NCI-H345 (cell line): ENCODE measurements at regions not wholly inside any gene's neighbourhood (a gene's known extent, or its start where the extent isn't known, plus 50 kb on each side); places are given as distances from the start of the nearest gene placed in this dataset.
"Not testable (repeated sequence)": the region's sequence is repeated elsewhere in the genome, so short reads cannot be mapped to it uniquely, and the experiment has no call there.

ENCODE experiments used
- DNase-seq: peaks from one replicate; lab custom pipeline; 2025; lab: John Stamatoyannopoulos, UW

DNA sequence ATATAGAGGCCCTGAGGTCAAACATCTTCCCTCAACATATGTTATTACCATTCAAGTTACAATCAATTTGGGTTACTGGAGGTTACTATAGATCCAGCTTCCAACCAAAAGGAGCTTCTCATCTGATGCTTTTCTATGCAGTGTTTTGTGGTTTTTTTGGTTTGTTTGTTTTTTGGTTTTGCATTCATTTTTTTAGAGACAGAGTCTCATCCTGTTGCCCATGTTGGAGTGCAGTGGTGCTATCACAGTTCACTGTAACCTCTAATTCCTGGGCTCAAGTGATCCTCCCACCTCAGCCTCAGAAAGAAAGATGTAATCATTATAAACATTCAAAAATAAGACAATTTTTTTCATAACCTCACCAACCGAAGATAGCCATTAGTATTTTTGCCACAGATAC is 124.4 kb upstream of the JARID2 start:
- DNase-seq, result no peak

DNA sequence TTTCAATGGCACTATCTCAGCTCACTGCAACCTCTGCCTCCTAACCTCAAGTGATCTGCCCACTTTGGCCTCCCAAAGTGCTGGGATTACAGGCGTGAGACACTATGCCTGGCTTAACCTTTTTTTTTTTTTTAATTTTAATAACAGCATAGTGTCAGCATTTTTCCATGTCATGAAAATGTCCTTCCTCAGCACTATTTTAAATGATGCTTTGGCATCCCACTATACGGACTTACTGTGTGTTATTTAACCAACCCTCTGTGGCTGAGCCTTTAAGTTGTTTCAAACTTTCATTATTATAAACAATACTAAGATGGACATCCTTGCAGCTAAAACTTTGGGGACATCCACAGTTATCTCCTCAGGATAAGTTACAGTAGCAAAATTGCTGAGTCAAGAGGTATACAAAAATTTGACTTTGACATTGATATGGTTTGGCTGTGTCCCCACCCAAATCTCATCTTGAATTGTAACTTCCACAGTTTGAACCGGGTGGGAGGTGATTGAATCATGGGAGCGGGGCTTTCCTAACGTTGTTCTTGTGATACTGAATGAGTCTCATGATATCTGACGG is 123.8 kb upstream of the JARID2 start:
- DNase-seq, result no peak

DNA sequence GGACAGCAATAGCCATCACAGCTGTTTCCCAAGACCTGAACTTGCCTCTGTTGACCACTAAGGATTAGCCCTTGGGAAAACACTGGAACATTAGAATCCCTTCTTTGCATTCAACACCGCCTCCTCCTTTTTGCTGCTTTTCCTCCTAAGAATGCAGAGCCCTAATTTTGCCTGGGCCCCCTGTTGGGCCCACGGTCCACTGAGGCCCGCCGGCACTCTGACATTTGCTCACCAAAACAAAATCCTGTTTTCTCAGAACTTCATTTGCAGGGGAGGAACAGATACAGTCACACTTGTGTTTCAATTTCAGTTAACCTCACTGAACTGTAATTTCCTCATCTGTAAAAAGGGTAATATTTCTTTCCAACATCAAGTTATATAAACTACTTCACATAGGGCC is 116.0 kb upstream of the JARID2 start:
- no peak for DNase-seq

DNA sequence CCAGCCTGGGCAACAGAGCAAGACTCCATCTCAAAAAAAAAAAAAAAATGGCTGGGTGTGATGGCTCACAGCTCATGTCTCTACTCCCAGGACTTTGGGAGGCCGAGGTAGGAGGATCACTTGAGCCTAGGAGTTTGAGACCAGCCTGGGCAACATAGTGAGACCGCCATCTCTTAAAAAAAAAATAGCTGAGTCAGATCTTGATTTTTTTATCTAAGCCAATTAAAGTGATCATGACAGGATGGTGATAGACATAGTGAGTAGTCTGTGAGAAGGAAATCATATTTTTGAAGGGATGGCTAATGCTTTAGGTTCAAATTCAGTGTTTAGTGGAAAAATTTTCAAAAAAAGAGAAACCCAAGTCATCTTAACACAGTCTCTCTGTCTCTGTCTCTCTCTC is 114.6 kb upstream of the JARID2 start:
- no peak for DNase-seq

DNA sequence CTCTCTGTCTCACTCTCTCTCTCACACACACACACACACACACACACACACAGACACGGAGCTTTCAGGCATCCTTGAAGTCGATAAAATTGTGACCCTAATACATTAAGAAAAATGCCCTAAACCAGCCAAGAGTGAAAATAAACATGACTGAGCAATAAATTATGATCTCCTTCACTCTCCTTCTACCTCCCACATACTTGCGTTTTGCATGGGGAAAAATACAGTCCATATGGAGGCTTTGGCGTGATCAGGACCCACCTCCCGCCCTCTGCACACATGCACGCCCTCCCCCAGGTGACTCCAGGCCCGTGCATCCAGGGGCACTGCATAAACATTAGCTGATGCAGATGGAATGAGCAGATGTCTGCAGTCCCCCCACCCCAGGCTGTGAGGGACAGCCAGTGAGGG is 114.2 kb upstream of the JARID2 start:
- no peak for DNase-seq

DNA sequence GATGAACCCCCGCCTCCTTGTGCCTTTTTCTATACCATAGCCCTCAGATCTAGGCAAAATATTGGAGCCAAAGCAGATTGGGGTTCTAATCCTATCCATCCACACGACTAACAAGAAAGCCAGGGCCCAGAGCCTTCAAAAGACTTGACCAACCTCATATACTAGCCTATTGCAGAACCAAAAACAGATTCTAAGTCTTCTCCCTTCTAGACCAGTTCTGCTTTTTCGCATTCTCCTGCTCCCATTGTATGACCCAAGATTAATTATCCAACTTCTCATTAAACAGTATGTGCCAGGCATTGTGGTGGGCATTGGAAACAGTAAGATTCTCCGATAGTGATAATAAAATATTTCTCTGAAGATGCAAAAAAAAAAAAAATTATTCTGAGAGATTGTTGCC is 113.7 kb upstream of the JARID2 start:
- DNase-seq, result no peak

DNA sequence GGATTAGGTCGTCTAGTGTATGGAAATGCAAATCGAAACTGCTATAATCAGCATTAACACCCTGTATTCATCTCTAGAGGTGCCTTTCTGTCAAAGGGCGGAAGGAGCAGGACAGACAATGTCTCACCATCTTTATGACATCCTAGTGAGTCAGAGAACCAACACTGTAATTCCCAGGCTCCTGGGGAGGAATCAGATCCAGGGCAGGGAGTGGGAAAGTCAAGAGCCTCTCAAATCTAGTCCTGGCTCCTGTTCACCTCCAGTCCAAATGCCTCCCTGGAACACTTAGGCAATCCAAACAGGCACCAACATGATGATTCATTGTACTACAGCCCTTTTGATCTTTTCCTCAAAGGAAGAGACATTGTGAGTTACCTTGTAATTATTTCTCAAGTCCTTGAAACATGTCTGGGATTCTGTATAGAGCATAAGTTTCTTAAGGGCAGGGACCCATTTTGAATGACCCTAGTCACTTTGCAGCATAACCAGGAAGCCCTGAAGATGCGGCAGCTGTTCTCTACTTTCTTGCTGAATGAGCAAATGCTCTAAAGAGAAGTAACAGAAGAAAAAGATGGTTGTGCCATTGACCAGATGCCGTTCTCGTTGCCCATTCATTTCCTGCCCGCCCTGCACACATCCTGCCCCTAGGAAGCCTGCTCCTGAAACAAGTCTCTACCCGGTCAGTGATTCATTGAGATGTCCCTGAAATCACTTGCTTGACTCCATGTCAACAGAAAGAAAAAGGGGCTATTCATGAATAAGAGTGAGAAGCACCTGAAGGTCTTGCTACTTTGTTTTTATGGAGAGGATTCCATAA is 112.8 kb upstream of the JARID2 start:
- no peak for DNase-seq

DNA sequence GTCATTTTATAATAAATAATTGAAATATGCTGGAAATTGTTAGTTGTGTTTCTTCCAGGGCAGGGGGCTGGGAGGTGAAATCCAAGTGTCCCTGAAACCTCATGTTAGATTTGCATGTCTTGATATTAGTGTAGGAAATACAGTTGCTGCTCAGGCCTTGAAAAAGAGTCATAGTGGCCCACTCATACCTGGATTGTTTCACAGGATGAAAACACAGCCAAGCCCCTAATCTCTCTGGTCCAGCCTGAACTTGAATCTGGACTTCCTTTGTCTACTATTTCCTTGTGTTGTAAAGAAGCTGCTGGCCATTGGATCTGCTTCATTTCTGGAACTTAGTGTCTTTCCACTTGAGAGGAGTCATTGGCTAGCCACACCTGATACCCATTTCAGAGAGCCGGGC is 108.8 kb upstream of the JARID2 start:
- DNase-seq, result no peak

DNA sequence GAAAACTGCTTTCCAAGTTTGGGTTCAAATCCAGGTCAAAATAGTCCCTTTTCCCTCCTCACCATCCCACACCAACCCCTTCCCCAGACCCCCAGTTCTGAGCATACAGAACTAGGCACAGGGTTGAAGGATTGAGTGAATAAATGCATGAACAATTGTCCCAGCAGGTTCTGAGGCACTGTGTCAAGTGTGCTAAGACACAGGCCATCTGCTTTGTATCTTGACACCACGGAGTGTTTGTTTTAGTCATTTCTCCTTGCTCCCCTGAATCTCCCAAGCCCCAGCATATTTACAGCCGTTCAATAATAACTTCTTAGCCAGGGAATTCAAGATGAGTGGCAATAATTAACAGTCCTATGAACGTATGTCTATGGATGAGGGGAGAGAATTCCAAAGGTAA is 102.8 kb upstream of the JARID2 start:
- DNase-seq, result no peak

DNA sequence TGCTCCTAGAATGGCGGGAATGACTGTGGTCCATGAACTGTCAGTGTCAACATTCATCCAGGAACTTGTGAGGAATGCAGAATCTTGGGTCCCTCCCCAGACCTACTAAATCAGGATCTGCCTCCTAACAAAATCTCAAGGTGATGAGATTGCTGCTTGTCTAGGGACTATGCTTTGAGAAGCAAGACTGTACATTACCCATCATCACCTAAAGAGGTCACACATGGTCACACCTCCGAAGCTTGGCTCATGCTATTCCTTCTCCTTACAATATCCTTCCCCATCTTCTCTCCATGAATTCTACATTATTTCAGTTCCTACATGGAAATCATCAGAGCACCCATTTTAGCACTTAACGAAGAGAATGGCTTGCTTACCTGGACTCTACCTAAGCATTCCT is 102.3 kb upstream of the JARID2 start:
- no peak for DNase-seq

DNA sequence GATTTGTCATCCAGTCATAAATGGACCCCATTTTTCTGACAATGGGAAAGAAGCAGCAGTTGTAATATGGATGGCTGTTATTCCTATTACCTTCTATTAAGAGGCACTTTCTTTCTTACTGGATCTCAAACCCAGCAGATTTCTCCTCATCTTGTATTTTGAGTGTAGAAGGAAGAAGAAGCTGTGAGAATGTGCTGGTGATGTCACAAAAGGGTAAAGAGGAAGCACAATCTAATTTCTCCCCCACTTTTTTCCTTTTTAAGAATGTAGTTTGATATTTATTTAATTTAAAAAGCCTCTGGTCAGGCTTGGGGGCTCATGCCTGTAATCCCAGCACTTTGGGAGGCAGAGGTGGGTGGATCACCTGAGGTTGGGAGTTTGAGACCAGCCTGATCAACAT is 100.0 kb upstream of the JARID2 start:
- no peak for DNase-seq

DNA sequence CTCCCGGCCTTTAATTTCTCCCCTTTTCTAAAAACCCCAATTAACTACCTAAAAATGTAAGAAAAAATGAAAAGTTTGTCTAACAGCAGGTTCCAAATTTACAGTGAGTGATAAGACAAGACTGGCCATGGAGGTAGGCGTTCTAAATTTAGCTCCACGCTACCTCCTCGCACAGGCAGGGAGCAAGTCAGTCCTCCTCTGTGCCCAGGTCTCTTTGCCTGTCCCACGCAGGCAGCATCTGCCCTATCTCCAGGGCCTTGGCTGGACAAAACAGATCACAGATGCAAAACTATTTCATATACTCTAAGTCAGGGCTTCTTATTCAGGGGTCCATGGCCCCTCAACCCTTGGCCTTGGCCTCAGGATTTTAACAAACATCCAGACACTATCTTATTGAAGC is 98.0 kb upstream of the JARID2 start:
- DNase-seq, result no peak

DNA sequence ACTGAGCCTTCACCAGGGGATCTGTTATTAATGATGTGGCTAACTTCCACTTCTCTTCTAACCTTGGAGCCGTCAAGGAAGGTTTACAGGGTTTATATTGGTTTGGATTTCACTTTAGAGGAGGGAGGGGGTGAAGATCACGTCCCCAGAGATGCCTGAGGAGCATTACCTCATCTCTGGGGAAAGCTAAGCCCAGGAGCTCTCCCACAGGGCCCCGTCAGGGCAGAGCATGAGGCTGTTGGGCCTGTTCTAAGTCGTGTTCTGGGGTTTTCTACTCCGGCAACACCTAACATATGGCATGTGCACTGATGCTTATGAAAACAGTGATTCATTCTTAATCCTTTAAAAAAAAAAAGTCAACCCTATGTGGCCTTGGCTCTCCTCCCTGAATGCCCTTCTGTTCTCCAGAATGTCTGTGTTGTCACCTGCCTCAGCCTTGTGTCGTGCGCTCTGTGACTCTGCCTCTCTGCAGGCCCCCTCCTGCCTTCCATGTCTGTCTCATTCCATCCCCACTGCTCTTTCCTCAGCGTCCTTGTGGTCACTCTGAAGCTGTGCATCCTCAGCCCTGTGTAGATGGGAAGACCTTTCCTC is 97.4 kb upstream of the JARID2 start:
- DNase-seq, result no peak

DNA sequence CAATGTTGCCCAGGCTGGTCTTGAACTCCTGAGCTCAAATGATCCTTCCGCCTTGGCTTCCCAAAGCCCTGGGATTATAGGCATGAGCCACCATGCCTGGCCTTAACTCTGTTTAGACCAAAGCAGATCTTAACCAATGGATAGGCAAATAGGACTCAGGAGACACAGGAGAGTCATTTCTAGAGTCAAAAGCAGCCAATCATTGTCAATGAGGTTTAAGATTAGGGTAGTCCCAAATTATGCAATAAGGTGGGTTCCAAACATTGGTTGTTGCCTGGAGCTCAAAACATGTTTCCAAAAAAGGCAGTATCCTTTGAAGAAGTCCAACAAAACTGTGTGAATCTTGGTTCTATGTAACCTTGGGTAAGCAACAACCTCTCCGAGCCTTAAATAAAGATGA is 95.7 kb upstream of the JARID2 start:
- no peak for DNase-seq

DNA sequence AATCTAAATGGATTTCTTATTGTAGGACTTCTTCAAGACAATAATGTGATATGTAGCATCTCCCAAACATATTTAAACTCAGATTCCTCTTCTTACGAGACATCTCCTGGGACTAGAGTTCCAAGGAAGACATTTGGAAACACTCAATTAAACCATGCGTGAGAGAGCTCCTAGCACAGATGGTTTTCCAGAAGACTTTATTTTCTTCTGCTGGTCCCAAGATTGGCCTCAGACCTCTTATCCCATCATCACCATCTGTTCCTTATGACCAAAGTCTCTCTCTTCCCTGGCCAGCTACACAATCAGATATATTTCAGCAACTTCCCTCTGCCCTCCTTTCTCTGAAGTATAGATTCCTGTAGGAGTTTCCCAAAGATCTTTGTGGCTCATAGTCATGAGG is 93.2 kb upstream of the JARID2 start:
- DNase-seq, result no peak

DNA sequence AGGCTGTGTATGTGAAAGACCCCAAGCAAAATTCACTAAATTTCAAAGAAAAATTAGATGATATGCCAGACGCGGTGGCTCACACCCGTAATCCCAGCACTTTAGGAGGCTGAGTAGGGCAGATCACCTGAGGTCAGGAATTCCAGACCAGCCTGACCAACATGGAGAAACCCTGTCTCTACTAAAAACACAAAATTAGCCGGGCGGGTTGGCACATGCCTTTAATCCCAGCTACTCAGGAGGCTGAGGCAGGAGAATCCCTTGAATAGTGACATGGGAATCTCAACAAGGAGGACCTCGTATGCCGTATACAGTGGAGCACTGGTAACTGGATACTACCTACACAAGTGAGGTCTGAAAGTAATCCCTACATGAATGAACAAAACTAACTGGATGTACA is 92.7 kb upstream of the JARID2 start:
- DNase-seq, result no peak

DNA sequence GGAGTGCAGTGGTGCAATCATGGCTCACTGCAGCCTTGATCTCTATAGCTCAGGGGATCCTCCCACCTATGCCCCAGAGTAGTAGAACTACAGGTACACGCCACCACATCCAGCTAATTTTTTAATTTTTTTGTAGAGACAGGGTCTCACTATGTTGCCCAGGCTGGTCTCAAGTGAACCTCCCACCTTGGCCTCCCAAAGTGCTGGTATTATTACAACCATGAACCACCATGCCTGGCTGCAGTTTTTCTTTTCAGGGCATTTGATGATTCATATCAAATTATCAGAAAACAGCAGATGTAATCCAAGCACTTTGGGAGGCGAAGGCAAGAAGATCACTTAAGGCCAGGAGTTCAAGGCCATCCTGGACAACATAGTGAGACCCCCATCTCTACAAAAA is 88.4 kb upstream of the JARID2 start:
- no peak for DNase-seq

DNA sequence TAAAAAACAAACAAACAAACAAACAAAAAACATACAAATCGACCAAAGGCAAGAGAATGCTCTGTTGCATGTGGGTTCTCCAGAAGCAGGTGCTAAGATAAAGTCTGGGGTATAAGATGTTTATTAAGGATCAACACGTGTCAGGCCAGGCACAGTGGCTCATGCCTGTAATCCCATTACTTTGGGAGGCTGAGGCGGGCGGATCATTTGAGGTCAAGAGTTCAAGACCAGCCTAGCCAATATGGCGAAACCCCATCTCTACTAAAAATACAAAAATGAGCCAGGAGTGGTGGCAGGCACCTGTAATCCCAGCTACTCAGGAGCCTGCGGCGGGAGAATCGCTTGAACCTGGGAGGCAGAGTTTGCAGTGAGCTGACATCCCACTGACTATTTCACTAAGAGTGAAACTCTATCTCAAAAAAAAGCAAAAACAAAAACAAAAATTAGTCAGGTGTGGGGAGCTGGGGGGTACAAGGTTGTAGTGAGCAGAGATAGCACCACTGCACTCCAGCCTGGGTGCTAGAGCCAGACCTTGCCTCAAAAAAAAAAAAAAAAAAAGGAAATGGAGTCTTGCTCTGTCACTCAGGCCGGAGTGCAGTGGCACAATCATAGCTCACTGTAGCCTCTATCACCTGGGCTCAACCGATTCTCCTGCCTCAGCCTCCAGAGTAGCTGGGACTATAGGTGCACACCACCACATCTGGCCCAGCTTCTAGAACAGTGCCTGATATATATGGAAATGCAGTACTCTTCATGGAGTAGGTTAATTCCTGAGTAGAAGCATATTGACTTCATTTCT is 86.8 kb upstream of the JARID2 start:
- DNase-seq, result no peak

DNA sequence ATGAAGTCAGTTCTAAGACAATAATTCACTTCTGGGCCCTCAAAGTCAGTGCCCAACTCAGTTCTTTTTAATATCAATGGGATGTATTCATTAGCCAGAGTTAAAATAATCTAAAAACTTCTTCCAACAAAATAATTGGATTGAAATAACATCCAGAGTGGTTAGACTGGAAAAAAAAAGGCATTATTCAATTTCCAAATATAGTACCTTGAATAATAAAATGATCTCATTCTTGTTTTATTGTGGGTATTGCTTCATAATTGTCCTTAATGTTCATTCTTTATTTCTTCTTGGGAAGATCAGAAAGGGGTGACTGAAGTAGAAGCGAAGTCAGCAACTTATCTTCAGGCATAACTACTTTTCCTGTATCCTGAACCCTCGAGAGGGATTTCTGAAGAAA is 85.1 kb upstream of the JARID2 start:
- DNase-seq, result no peak

DNA sequence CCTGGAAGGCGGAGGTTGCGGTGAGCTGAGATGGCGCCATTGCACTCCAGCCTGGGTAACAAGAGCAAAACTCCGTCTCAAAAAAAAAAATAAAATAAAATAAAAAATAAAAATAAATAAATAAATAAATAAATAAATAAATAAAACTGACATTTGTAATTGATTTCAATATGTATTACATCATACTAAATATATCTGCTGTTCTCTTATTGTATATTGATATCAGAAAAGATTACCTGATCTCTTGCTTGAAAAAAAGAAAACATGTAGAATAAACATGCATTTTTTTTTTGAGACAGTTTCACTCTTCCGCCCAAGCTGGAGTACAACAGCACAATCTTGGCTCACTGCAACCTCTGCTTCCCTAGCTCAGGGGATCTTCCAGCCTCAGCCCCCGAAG is 81.0 kb upstream of the JARID2 start:
- DNase-seq, result not testable (repeated sequence)

DNA sequence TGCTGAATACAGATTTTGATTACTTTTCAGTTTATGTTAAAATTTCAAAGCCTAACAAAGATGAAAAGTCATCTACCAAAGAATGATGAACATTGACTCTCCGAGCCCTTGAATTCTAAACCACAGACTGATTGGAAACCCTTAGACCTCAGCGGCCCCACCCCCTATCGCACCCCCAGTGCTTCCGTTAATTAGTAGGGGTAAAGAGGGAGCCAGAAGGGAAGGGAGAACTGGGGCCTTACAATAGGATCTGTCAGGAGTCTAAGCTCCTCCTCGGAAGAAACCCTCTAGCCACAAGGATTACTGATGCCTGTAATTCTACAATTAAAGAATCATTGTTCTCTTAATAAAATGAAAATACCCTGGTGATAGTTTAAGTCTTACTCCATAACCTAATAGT is 79.7 kb upstream of the JARID2 start:
- DNase-seq, result no peak

DNA sequence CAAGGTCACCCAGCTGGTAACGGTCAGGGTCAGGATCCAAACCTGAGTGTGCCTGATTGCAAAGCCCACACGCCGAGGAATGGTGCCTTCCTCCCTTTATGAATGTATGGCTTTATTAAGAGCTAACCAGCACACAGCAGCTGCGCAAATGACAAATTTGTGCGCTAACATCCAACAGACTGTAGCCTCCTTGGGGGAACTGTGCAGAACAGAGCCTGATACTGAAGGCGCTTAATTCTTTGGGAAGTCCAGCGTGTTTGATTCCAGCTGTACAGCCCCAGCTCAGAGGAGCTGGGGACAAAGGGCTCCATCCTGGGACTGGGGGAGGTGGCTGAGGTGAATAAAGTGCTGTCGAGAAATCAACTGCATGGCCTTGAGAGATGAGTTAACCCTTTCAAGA is 75.7 kb upstream of the JARID2 start:
- no peak for DNase-seq

DNA sequence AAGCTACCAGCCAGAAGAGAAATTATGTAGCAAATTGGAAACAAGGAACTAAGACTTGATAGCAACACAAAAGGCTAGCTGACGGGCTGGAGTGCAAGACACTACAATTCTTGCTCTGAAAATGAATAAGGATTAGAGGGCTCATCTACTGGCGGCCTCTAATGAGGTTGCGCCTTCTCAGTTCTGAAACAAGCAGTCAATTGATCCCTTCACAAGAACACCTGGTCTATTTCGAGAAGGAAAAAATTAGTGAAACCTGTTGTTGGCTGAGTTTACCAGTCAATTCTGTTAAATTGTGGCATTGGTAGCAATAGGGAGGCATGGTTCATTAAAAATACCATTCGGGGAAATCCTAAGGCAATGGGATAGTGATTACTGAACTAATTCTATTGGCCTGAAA is 74.8 kb upstream of the JARID2 start:
- no peak for DNase-seq
